ENCODE measurements at regions not wholly inside any gene's neighbourhood (a gene's known extent, or its start where the extent isn't known, plus 50 kb on each side); places are given as distances from the start of the nearest gene placed in this dataset.
A peak's percentile ranks its signal among the peaks of the same experiment; 100 is the strongest.

GRCh38 chr5:165014439-165014838 lies 1509.0 kb downstream of the MAT2B start:
- in situ Hi-C loops (cut with MboI), result no loop called here
- H3K27me3 ChIP-seq (replicated peaks in 1 of 2; ENCODE audit: control insufficient read depth in 2 of 2, insufficient read depth in 2 of 2, low read length in 1 of 2), result no peaks in the 10 kb centered on the region
- ChIA-PET CTCF (no interaction called here), POLR2A (no interaction called here), RAD21 (ENCODE audit: unreplicated experiment) (no interaction called here), SMC1A (ENCODE audit: uncharacterized antibody, unreplicated experiment) (interaction anchor here (0.9 kb wide), 1 partner anchor 9 kb away, joined by 3 read pairs; no protein-coding TSS in a partner anchor)
- H3K27ac ChIP-seq (ENCODE audit: control insufficient read depth, insufficient read depth), result no peak overlapping the region
- no peaks in the 10 kb centered on the region for H3K79me2 ChIP-seq (ENCODE audit: control insufficient read depth, insufficient read depth, low read length)
- H3K36me3 ChIP-seq (ENCODE audit: control insufficient read depth in 2 of 2, insufficient read depth in 2 of 2, low read length in 1 of 2), result no peaks in the 10 kb centered on the region
- 8% methylated on average over 5 of the region's 5 CpGs for WGBS (ENCODE audit: insufficient coverage, insufficient replicate concordance, low lambda C conversion rate, missing lambda C conversion rate)
- H3K4me2 ChIP-seq (ENCODE audit: control insufficient read depth, insufficient read depth), result no peak overlapping the region
- TF ChIP-seq PKNOX1 (IDR thresholded peaks at IDR 0.05), result no peak
- TF ChIP-seq, protein P1, sequence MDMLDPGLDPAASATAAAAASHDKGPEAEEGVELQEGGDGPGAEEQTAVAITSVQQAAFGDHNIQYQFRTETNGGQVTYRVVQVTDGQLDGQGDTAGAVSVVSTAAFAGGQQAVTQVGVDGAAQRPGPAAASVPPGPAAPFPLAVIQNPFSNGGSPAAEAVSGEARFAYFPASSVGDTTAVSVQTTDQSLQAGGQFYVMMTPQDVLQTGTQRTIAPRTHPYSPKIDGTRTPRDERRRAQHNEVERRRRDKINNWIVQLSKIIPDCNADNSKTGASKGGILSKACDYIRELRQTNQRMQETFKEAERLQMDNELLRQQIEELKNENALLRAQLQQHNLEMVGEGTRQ (IDR thresholded peaks at IDR 0.05; ENCODE audit: borderline replicate concordance, low read depth, low read length), result no peak
- no peak for TF ChIP-seq FOS (IDR thresholded peaks at IDR 0.05; ENCODE audit: borderline replicate concordance, extremely low read depth, insufficient read length)
- TF ChIP-seq ETV6 (conservative IDR thresholded peaks at IDR 0.05 in 1 of 2, IDR thresholded peaks at IDR 0.05 in 1 of 2; ENCODE audit: borderline replicate concordance in 1 of 2, low read depth in 1 of 2), result no peak
- TF ChIP-seq, protein P2, sequence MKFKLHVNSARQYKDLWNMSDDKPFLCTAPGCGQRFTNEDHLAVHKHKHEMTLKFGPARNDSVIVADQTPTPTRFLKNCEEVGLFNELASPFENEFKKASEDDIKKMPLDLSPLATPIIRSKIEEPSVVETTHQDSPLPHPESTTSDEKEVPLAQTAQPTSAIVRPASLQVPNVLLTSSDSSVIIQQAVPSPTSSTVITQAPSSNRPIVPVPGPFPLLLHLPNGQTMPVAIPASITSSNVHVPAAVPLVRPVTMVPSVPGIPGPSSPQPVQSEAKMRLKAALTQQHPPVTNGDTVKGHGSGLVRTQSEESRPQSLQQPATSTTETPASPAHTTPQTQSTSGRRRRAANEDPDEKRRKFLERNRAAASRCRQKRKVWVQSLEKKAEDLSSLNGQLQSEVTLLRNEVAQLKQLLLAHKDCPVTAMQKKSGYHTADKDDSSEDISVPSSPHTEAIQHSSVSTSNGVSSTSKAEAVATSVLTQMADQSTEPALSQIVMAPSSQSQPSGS (IDR thresholded peaks at IDR 0.05; ENCODE audit: low read length), result no peak
- no peak for TF ChIP-seq EZH2 (IDR thresholded peaks at IDR 0.05; ENCODE audit: borderline replicate concordance, control insufficient read depth, low read depth, low read length)
- TF ChIP-seq, protein P3, sequence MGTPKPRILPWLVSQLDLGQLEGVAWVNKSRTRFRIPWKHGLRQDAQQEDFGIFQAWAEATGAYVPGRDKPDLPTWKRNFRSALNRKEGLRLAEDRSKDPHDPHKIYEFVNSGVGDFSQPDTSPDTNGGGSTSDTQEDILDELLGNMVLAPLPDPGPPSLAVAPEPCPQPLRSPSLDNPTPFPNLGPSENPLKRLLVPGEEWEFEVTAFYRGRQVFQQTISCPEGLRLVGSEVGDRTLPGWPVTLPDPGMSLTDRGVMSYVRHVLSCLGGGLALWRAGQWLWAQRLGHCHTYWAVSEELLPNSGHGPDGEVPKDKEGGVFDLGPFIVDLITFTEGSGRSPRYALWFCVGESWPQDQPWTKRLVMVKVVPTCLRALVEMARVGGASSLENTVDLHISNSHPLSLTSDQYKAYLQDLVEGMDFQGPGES (IDR thresholded peaks at IDR 0.05), result no peak
- TF ChIP-seq PAX5 (IDR thresholded peaks at IDR 0.05; ENCODE audit: borderline replicate concordance, low read depth, low read length), result no peak
- ATAC-seq (peak; percentile 21; the same call in 1 of the 3 replicates), DNase-seq (ENCODE audit: low read depth, low spot score) (no peak), FAIRE-seq (no peak)
- no TSS peak for BruUV-seq (replicated peaks)
- H4K20me1 ChIP-seq (ENCODE audit: control insufficient read depth, insufficient read depth), result no peaks in the 10 kb centered on the region
- no peak overlapping the region for H3K4me3 ChIP-seq
- H3K9ac ChIP-seq (ENCODE audit: control insufficient read depth, insufficient read depth, low read length), result no peak overlapping the region
- H3K4me1 ChIP-seq (ENCODE audit: control insufficient read depth, insufficient read depth, low read length), result no peaks in the 10 kb centered on the region
- no peaks in the 10 kb centered on the region for H3K9me3 ChIP-seq (replicated peaks; ENCODE audit: control insufficient read depth, insufficient read depth, low read length)
- no peak overlapping the region for H2AFZ ChIP-seq (ENCODE audit: control insufficient read depth, low read depth, low read length)
- intact Hi-C loops (cut with micrococcal nuclease; ENCODE audit: unreplicated experiment), result no loop called here

Measured in GM12878 (cell line).